OCI-LY1 (cell line): ENCODE measurements at regions not wholly inside any gene's neighbourhood (a gene's known extent, or its start where the extent isn't known, plus 50 kb on each side); places are given as distances from the start of the nearest gene placed in this dataset.
"Not testable (repeated sequence)": the region's sequence is repeated elsewhere in the genome, so short reads cannot be mapped to it uniquely, and the experiment has no call there.

Source experiments
- H2AFZ ChIP-seq: fragments of 200-600 bp; sonication (generic), shearing (Covaris generic); 2 replicates; pipeline ENCODE4 v1.6.0; 2014; ENCODE audit warnings: antibody characterized with exemption, mild to moderate bottlenecking, low read length
- H3F3A ChIP-seq: fragments of 200-600 bp; sonication (generic), shearing (Covaris generic); 2 replicates; pipeline ENCODE4 v1.6.0; 2014; ENCODE audit warnings: mild to moderate bottlenecking, antibody characterized with exemption, low read length, moderate library complexity; ENCODE audit not compliant: insufficient read depth
- H3K27ac ChIP-seq: fragments of 200-600 bp; sonication (generic); 2 replicates; pipeline ENCODE4 v1.5.1; 2014; ENCODE audit warnings: low read length, mixed run types, mild to moderate bottlenecking, low read depth; ENCODE audit not compliant: poor library complexity, severe bottlenecking
- H3K27me3 ChIP-seq: fragments of 200-600 bp; sonication (generic); 2 replicates; pipeline ENCODE4 v1.6.0; 2014; ENCODE audit warnings: antibody characterized with exemption, mild to moderate bottlenecking, low read length, moderate library complexity; ENCODE audit not compliant: insufficient read depth
- H3K36me3 ChIP-seq: fragments of 200-600 bp; sonication (generic); 2 replicates; pipeline ENCODE4 v1.6.1; 2014; ENCODE audit warnings: mild to moderate bottlenecking, antibody characterized with exemption, low read length, moderate library complexity, mixed read lengths; ENCODE audit not compliant: insufficient read depth
- H3K4me1 ChIP-seq: fragments of 200-600 bp; sonication (generic); 2 replicates; pipeline ENCODE4 v1.5.1; 2014; ENCODE audit warnings: mild to moderate bottlenecking, low read length, moderate library complexity; ENCODE audit not compliant: insufficient read depth, severe bottlenecking
- H3K4me2 ChIP-seq: fragments of 200-600 bp; sonication (generic), shearing (Covaris generic); 2 replicates; pipeline ENCODE4 v1.6.1; 2014; ENCODE audit warnings: low read length
- H3K4me3 ChIP-seq: fragments of 200-600 bp; sonication (generic); 2 replicates; pipeline ENCODE4 v1.5.1; 2014; ENCODE audit warnings: low read length, low read depth, mild to moderate bottlenecking, mixed read lengths; ENCODE audit not compliant: poor library complexity, severe bottlenecking
- H3K79me2 ChIP-seq: fragments of 200-600 bp; shearing (Covaris generic); 2 replicates; pipeline ENCODE4 v1.6.1; 2016; ENCODE audit warnings: mixed run types, low read length, mixed read lengths; ENCODE audit not compliant: insufficient read depth
- H3K9ac ChIP-seq: fragments of 200-600 bp; sonication (generic), shearing (Covaris generic); 2 replicates; pipeline ENCODE4 v1.6.1; 2014; ENCODE audit warnings: mild to moderate bottlenecking, low read length, mixed read lengths
- H3K9me2 ChIP-seq: fragments of 200-600 bp; sonication (generic), shearing (Covaris generic); 2 replicates; pipeline ENCODE4 v1.6.1; 2014; ENCODE audit warnings: low read depth, mild to moderate bottlenecking, low read length, mixed read lengths
- H3K9me3 ChIP-seq: fragments of 200-600 bp; shearing (Covaris generic); 2 replicates; pipeline ENCODE4 v1.6.1; 2014; ENCODE audit warnings: low read length, mixed read lengths
- H4K20me1 ChIP-seq: fragments of 200-600 bp; sonication (generic), shearing (Covaris generic); 2 replicates; pipeline ENCODE4 v1.6.0; 2016; ENCODE audit warnings: mild to moderate bottlenecking, low read length; ENCODE audit not compliant: insufficient read depth
- CTCF ChIP-seq: fragments of 200-600 bp; sonication (generic), shearing (Covaris generic); IDR thresholded peaks from 2 replicates; pipeline ENCODE4 v1.5.1; 2017; ENCODE audit warnings: mild to moderate bottlenecking, antibody characterized with exemption, low read length, moderate library complexity, mixed read lengths
- EZH2 ChIP-seq: fragments of 200-600 bp; sonication (generic), shearing (Covaris generic); IDR thresholded peaks from 2 replicates; pipeline ENCODE4 v1.8.0; 2017; ENCODE audit warnings: borderline replicate concordance, mixed run types, mild to moderate bottlenecking, antibody characterized with exemption, low read length, moderate library complexity, mixed read lengths

GRCh38 chr9:102428305-102428704 is 566.8 kb upstream of the CYLC2 start:
- Histone ChIP-seq H3K9me2 (no peaks in the 10 kb centered on the region), H3K4me2 (no peak overlapping the region), H3K9me3 (no peaks in the 10 kb centered on the region), H3K4me1 (no peaks in the 10 kb centered on the region), H3K36me3 (no peaks in the 10 kb centered on the region), H3K27me3 (no peaks in the 10 kb centered on the region), H3K4me3 (no peak overlapping the region), H3F3A (no peaks in the 10 kb centered on the region), H2AFZ (no peak overlapping the region), H3K79me2 (no peaks in the 10 kb centered on the region), H3K9ac (no peak overlapping the region), H3K27ac (no peak overlapping the region), H4K20me1 (no peaks in the 10 kb centered on the region)
- no peak for TF ChIP-seq CTCF
- TF ChIP-seq EZH2, result no peak

- H2AFZ ChIP-seq, H3K4me2 ChIP-seq, H3K9ac ChIP-seq, H3K4me1 ChIP-seq, H3K36me3 ChIP-seq, H3K9me3 ChIP-seq, H4K20me1 ChIP-seq, H3K27ac ChIP-seq, H3F3A ChIP-seq, H3K79me2 ChIP-seq, H3K27me3 ChIP-seq, H3K9me2 ChIP-seq, H3K4me3 ChIP-seq: not testable (repeated sequence)
Observed at GRCh38 chr9:102416251-102416650, 578.9 kb upstream of the CYLC2 start.

GRCh38 chr9:102405218-102405867 is 589.8 kb upstream of the CYLC2 start:
- no peak overlapping the region for H3K9ac ChIP-seq
- no peaks in the 10 kb centered on the region for H3K79me2 ChIP-seq
- no peak overlapping the region for H2AFZ ChIP-seq

More at GRCh38 chr9:102405218-102405867, 589.8 kb upstream of the CYLC2 start:
- H3K4me1 ChIP-seq, result no peaks in the 10 kb centered on the region
- no peak overlapping the region for H3K4me3 ChIP-seq
- H3K36me3 ChIP-seq, result no peaks in the 10 kb centered on the region
- H3K27ac ChIP-seq, result no peak overlapping the region
- no peaks in the 10 kb centered on the region for H3F3A ChIP-seq
- no peak overlapping the region for H3K4me2 ChIP-seq
- H3K9me3 ChIP-seq, result no peaks in the 10 kb centered on the region
- H3K9me2 ChIP-seq, result no peaks in the 10 kb centered on the region
- TF ChIP-seq CTCF (no peak), EZH2 (no peak)
- no peaks in the 10 kb centered on the region for H4K20me1 ChIP-seq
- H3K27me3 ChIP-seq, result no peaks in the 10 kb centered on the region
